Breast epithelium (tissue), 3 donors: ENCODE measurements at regions not wholly inside any gene's neighbourhood (a gene's known extent, or its start where the extent isn't known, plus 50 kb on each side); places are given as distances from the start of the nearest gene placed in this dataset.

Experiments used
- POLR2A ChIP-seq: fragments of 450-650 bp; IDR thresholded peaks from one replicate; pipeline ENCODE4 v1.6.1; 2016; ENCODE audit warnings: antibody characterized with exemption, mild to moderate bottlenecking, moderate library complexity
- TF ChIP-seq, protein P1 (sequence below), 3 donors: fragments of 450-650 bp; IDR thresholded peaks; one replicate each; pipeline ENCODE4 v1.5.1; 2016 to 2017; ENCODE audit warnings: antibody characterized with exemption in 3 of 3, mild to moderate bottlenecking in 3 of 3, moderate library complexity in 3 of 3

DNA sequence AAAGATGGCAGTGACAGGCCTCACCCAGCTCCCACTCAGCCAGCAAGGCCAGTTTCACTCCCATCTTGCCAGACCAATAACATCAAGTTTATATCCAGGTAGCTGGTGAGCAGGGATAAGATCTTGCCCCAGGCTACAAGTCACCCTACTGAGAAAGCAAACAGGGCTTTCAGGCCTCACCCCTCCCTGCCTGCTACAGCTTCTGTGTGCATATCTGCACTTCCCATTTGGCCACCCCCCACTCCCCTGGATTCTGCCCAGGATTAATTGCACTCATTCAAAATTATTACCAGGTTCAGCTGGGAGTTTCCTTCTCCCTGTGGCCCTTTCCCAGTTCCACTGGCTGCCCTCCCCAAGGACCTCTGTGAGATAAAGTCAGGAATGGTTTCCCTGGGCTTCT lies 352.1 kb downstream of the TBX15 start:
- TF ChIP-seq, protein P1, sequence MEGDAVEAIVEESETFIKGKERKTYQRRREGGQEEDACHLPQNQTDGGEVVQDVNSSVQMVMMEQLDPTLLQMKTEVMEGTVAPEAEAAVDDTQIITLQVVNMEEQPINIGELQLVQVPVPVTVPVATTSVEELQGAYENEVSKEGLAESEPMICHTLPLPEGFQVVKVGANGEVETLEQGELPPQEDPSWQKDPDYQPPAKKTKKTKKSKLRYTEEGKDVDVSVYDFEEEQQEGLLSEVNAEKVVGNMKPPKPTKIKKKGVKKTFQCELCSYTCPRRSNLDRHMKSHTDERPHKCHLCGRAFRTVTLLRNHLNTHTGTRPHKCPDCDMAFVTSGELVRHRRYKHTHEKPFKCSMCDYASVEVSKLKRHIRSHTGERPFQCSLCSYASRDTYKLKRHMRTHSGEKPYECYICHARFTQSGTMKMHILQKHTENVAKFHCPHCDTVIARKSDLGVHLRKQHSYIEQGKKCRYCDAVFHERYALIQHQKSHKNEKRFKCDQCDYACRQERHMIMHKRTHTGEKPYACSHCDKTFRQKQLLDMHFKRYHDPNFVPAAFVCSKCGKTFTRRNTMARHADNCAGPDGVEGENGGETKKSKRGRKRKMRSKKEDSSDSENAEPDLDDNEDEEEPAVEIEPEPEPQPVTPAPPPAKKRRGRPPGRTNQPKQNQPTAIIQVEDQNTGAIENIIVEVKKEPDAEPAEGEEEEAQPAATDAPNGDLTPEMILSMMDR (IDR thresholded peaks at IDR 0.05) = no peak
- no peak for TF ChIP-seq POLR2A
